ENCODE measurements at regions not wholly inside any gene's neighbourhood (a gene's known extent, or its start where the extent isn't known, plus 50 kb on each side); places are given as distances from the start of the nearest gene placed in this dataset.

- CTCF ChIA-PET = no interaction called here
- Mint-ChIP-seq H3K9me3 (ENCODE audit: unreplicated experiment) (no peaks in the 10 kb centered on the region), H3K36me3 (ENCODE audit: insufficient read depth, unreplicated experiment) (no peaks in the 10 kb centered on the region), H3K4me1 (ENCODE audit: insufficient read depth, unreplicated experiment) (peaks cover 19% of the 10 kb centered on the region), H3K4me3 (ENCODE audit: unreplicated experiment) (no peak overlapping the region), H3K27ac (ENCODE audit: low read depth, unreplicated experiment) (no peak overlapping the region), H3K27me3 (ENCODE audit: insufficient read depth, unreplicated experiment) (no peaks in the 10 kb centered on the region)
- DNase-seq (ENCODE audit: unreplicated experiment) = no peak
- POLR2A ChIA-PET = no interaction called here
- intact Hi-C loops (cut with micrococcal nuclease) = no loop called here
- BruUV-seq (replicated peaks) = no TSS peak
- no peak for TF ChIP-seq CTCF (IDR thresholded peaks at IDR 0.05; ENCODE audit: unreplicated experiment)
Observed at GRCh38 chr11:39804271-39804670, 1655.2 kb downstream of the LRRC4C start.

- Mint-ChIP-seq H3K9me3 (ENCODE audit: unreplicated experiment) (no peaks in the 10 kb centered on the region), H3K4me1 (ENCODE audit: insufficient read depth, unreplicated experiment) (no peaks in the 10 kb centered on the region), H3K27me3 (ENCODE audit: insufficient read depth, unreplicated experiment) (no peaks in the 10 kb centered on the region), H3K4me3 (ENCODE audit: unreplicated experiment) (no peak overlapping the region), H3K36me3 (ENCODE audit: insufficient read depth, unreplicated experiment) (no peaks in the 10 kb centered on the region), H3K27ac (ENCODE audit: low read depth, unreplicated experiment) (no peak overlapping the region)
- DNase-seq (ENCODE audit: unreplicated experiment) = no peak
- POLR2A ChIA-PET = interaction anchor here (0.6 kb wide), 1 partner anchor 9 kb away, joined by 3 read pairs; no protein-coding TSS in a partner anchor
- BruUV-seq (replicated peaks) = no TSS peak
- no peak for TF ChIP-seq CTCF (IDR thresholded peaks at IDR 0.05; ENCODE audit: unreplicated experiment)
- CTCF ChIA-PET = no interaction called here
- intact Hi-C loops (cut with micrococcal nuclease) = no loop called here
Observed at GRCh38 chr11:39786682-39787081, 1672.8 kb downstream of the LRRC4C start.

GRCh38 chr11:39786281-39786680, 1673.2 kb downstream of the LRRC4C start:
- H3K4me3 Mint-ChIP-seq (ENCODE audit: unreplicated experiment) = no peak overlapping the region
- POLR2A ChIA-PET = no interaction called here
- no peaks in the 10 kb centered on the region for H3K36me3 Mint-ChIP-seq (ENCODE audit: insufficient read depth, unreplicated experiment)
- no peaks in the 10 kb centered on the region for H3K27me3 Mint-ChIP-seq (ENCODE audit: insufficient read depth, unreplicated experiment)
- H3K4me1 Mint-ChIP-seq (ENCODE audit: insufficient read depth, unreplicated experiment) = no peaks in the 10 kb centered on the region
- BruUV-seq (replicated peaks) = no TSS peak
- CTCF ChIA-PET = no interaction called here
- TF ChIP-seq CTCF (IDR thresholded peaks at IDR 0.05; ENCODE audit: unreplicated experiment) = no peak
- intact Hi-C loops (cut with micrococcal nuclease) = no loop called here
- H3K9me3 Mint-ChIP-seq (ENCODE audit: unreplicated experiment) = no peaks in the 10 kb centered on the region
- no peak for DNase-seq (ENCODE audit: unreplicated experiment)
- H3K27ac Mint-ChIP-seq (ENCODE audit: low read depth, unreplicated experiment) = no peak overlapping the region

- no peak for TF ChIP-seq CTCF (IDR thresholded peaks at IDR 0.05; ENCODE audit: unreplicated experiment)
- intact Hi-C loops (cut with micrococcal nuclease) = no loop called here
- H3K27me3 Mint-ChIP-seq (ENCODE audit: insufficient read depth, unreplicated experiment) = no peaks in the 10 kb centered on the region
- H3K9me3 Mint-ChIP-seq (ENCODE audit: unreplicated experiment) = no peaks in the 10 kb centered on the region
- DNase-seq (ENCODE audit: unreplicated experiment) = no peak
- H3K4me1 Mint-ChIP-seq (ENCODE audit: insufficient read depth, unreplicated experiment) = no peaks in the 10 kb centered on the region
- H3K36me3 Mint-ChIP-seq (ENCODE audit: insufficient read depth, unreplicated experiment) = no peaks in the 10 kb centered on the region
- no peak overlapping the region for H3K4me3 Mint-ChIP-seq (ENCODE audit: unreplicated experiment)
- H3K27ac Mint-ChIP-seq (ENCODE audit: low read depth, unreplicated experiment) = no peak overlapping the region
- BruUV-seq (replicated peaks) = no TSS peak
- POLR2A ChIA-PET = no interaction called here
- CTCF ChIA-PET = no interaction called here
Observed at GRCh38 chr11:39784873-39785272, 1674.6 kb downstream of the LRRC4C start.
